ENCODE measurements at regions not wholly inside any gene's neighbourhood (a gene's known extent, or its start where the extent isn't known, plus 50 kb on each side); places are given as distances from the start of the nearest gene placed in this dataset.

GRCh38 chr18:60892855-60893254 lies 440.4 kb upstream of the CDH20 start:
- H3K4me3 ChIP-seq = no peak overlapping the region
- no peak overlapping the region for H3K27ac ChIP-seq (ENCODE audit: extremely low read depth, low read depth, low read length)
- ChIA-PET POLR2A (no interaction called here), CTCF (ENCODE audit: low intra/inter-chr PET ratio) (no interaction called here)
- BruUV-seq (replicated peaks) = no TSS peak
- WGBS (ENCODE audit: insufficient coverage, low coverage, missing lambda C conversion rate) = 0% methylated on average over 3 of the region's 3 CpGs
- H4K20me1 ChIP-seq (replicated peaks; ENCODE audit: control insufficient read depth, insufficient read depth, low read length) = no peaks in the 10 kb centered on the region
- no peak overlapping the region for H2AFZ ChIP-seq (ENCODE audit: low read depth, low read length)
- H3K4me2 ChIP-seq (ENCODE audit: insufficient read depth, low read length) = no peak overlapping the region
- no peaks in the 10 kb centered on the region for H3K79me2 ChIP-seq (ENCODE audit: control insufficient read depth, insufficient read depth, low read length)
- H3K9me1 ChIP-seq (ENCODE audit: control insufficient read depth, insufficient read depth, low read length) = no peaks in the 10 kb centered on the region
- FAIRE-seq (no peak), ATAC-seq (no peak), DNase-seq (ENCODE audit: extremely low read depth in 1 of 4, low spot score in 3 of 4) (no peak)
- H3K27me3 ChIP-seq (ENCODE audit: control insufficient read depth in 2 of 2, insufficient read depth in 2 of 2, low read length in 2 of 2) = no peaks in the 10 kb centered on the region
- in situ Hi-C loops (cut with MboI) (no loop called here), intact Hi-C loops (cut with micrococcal nuclease) (no loop called here)
- H3K9ac ChIP-seq (ENCODE audit: insufficient read depth in 1 of 2, low read depth in 2 of 2, low read length in 2 of 2) = no peak overlapping the region
- no peaks in the 10 kb centered on the region for H3K36me3 ChIP-seq (ENCODE audit: control insufficient read depth, insufficient read depth, low read length)
- H3K9me3 ChIP-seq (replicated peaks; ENCODE audit: control insufficient read depth, insufficient read depth, low read depth, low read length) = no peaks in the 10 kb centered on the region
- TF ChIP-seq ETS2 (tag; IDR thresholded peaks at IDR 0.05; ENCODE audit: borderline replicate concordance, poor library complexity, severe bottlenecking) = no peak
- no peak for TF ChIP-seq ATF2 (CRISPR knock-in tag; IDR thresholded peaks at IDR 0.05)
- no peak for TF ChIP-seq ATF4 (CRISPR knock-in tag; IDR thresholded peaks at IDR 0.05)
- TF ChIP-seq NUFIP1 (IDR thresholded peaks at IDR 0.05; ENCODE audit: partially characterized antibody) = no peak
- no peak for TF ChIP-seq SMAD4 (CRISPR knock-in tag; conservative IDR thresholded peaks at IDR 0.05)
- TF ChIP-seq ESRRB (CRISPR knock-in tag; IDR thresholded peaks at IDR 0.05; ENCODE audit: borderline replicate concordance) = no peak
- TF ChIP-seq SRSF7 (optimal IDR thresholded peaks at IDR 0.05; ENCODE audit: low read depth, low read length) = no peak
- H3K4me1 ChIP-seq (replicated peaks in 1 of 2; ENCODE audit: control insufficient read depth in 2 of 2, insufficient read depth in 2 of 2, low read length in 2 of 2) = no peaks in the 10 kb centered on the region
